GM23338 (cell line): ENCODE measurements at regions not wholly inside any gene's neighbourhood (a gene's known extent, or its start where the extent isn't known, plus 50 kb on each side); places are given as distances from the start of the nearest gene placed in this dataset.

Source experiments
- ATAC-seq: fragments of 200-7000 bp; cut with Tn5 transposase; 3 replicates; pipeline ENCODE4 v1.9.1; 2020
- DNase-seq: peaks from one replicate; pipeline ENCODE4 v3.0.0-alpha.2; 2015; ENCODE audit warnings: low spot score
- H2AFZ ChIP-seq: fragments of 200-600 bp; sonication (generic); 2 replicates; pipeline ENCODE4 v1.8.0; 2016; ENCODE audit warnings: antibody characterized with exemption, mild to moderate bottlenecking, moderate library complexity
- H3F3A ChIP-seq: fragments of 200-600 bp; sonication (generic); replicated peaks from 2 replicates; pipeline ENCODE4 v1.8.0; 2017; ENCODE audit warnings: antibody characterized with exemption, mixed run types, low read depth
- H3K27ac ChIP-seq: fragments of 200-600 bp; sonication (generic); 2 replicates; pipeline ENCODE4 v1.6.1; 2016; ENCODE audit warnings: low read depth
- H3K27me3 ChIP-seq: fragments of 200-600 bp; sonication (generic); 2 replicates; pipeline ENCODE4 v1.8.0; 2016; ENCODE audit warnings: mild to moderate bottlenecking, mixed run types, moderate library complexity; ENCODE audit not compliant: insufficient read depth
- H3K36me3 ChIP-seq: fragments of 200-600 bp; sonication (generic); 2 replicates; pipeline ENCODE4 v1.8.0; 2016; ENCODE audit warnings: mild to moderate bottlenecking; ENCODE audit not compliant: insufficient read depth
- H3K4me1 ChIP-seq: fragments of 200-600 bp; sonication (generic); 2 replicates; pipeline ENCODE4 v1.8.0; 2016; ENCODE audit warnings: mild to moderate bottlenecking, moderate library complexity; ENCODE audit not compliant: insufficient read depth
- H3K4me2 ChIP-seq: fragments of 200-600 bp; sonication (generic); 2 replicates; pipeline ENCODE4 v1.7.1; 2017; ENCODE audit warnings: mixed run types
- H3K4me3 ChIP-seq: fragments of 200-600 bp; sonication (generic); 2 replicates; pipeline ENCODE4 v1.6.1; 2016; ENCODE audit warnings: mixed run types
- H3K79me2 ChIP-seq: fragments of 200-600 bp; sonication (generic); replicated peaks from 2 replicates; pipeline ENCODE4 v1.8.0; 2017; ENCODE audit warnings: mild to moderate bottlenecking; ENCODE audit not compliant: insufficient read depth
- H3K9me2 ChIP-seq: fragments of 200-600 bp; sonication (generic); 2 replicates; pipeline ENCODE4 v1.8.0; 2017; ENCODE audit not compliant: insufficient read depth
- H4K20me1 ChIP-seq: fragments of 200-600 bp; sonication (generic); replicated peaks from 2 replicates; pipeline ENCODE4 v1.8.0; 2017; ENCODE audit warnings: mild to moderate bottlenecking; ENCODE audit not compliant: insufficient read depth
- H3K27ac Mint-ChIP-seq: 2 replicates; pipeline ENCODE4 v1.8.0; 2020; ENCODE audit warnings: inconsistent platforms, mild to moderate bottlenecking, moderate library complexity, mixed read lengths
- H3K27me3 Mint-ChIP-seq: 3 replicates; pipeline ENCODE4 v1.8.0; 2022; ENCODE audit warnings: low read depth, mild to moderate bottlenecking, moderate library complexity, mixed read lengths, inconsistent platforms; ENCODE audit not compliant: insufficient read depth, poor library complexity
- H3K36me3 Mint-ChIP-seq: 3 replicates; pipeline ENCODE4 v1.8.0; 2021; ENCODE audit warnings: low read depth, mild to moderate bottlenecking, inconsistent platforms, moderate library complexity, mixed read lengths
- H3K4me1 Mint-ChIP-seq: 3 replicates; pipeline ENCODE4 v1.8.0; 2020; ENCODE audit warnings: mild to moderate bottlenecking, inconsistent platforms, mixed read lengths
- H3K4me3 Mint-ChIP-seq: 3 replicates; pipeline ENCODE4 v1.8.0; 2021; ENCODE audit warnings: moderate library complexity, mild to moderate bottlenecking, inconsistent platforms, mixed read lengths
- H3K9me3 Mint-ChIP-seq: 3 replicates; pipeline ENCODE4 v1.8.0; 2020; ENCODE audit warnings: moderate library complexity, mild to moderate bottlenecking, inconsistent platforms, mixed read lengths
- CREB1 ChIP-seq: fragments of 250-450 bp; sonication (Bioruptor Pico); IDR thresholded peaks from 2 replicates; pipeline ENCODE4 v1.5.0; 2020; ENCODE audit warnings: low read depth, mild to moderate bottlenecking, moderate library complexity
- EZH2 ChIP-seq: fragments of 200-600 bp; sonication (generic); IDR thresholded peaks from one replicate; pipeline ENCODE4 v1.8.0; 2017; ENCODE audit warnings: antibody characterized with exemption, mild to moderate bottlenecking, low read depth; ENCODE audit not compliant: unreplicated experiment
- EZH2phosphoT487 ChIP-seq: fragments of 200-600 bp; sonication (generic); IDR thresholded peaks from one replicate; pipeline ENCODE4 v1.8.1; 2018; ENCODE audit warnings: antibody characterized with exemption; ENCODE audit not compliant: unreplicated experiment
- JUNB ChIP-seq: IDR thresholded peaks from one replicate; pipeline ENCODE4 v1.6.1; 2016; ENCODE audit warnings: antibody characterized with exemption; ENCODE audit not compliant: unreplicated experiment
- NANOG ChIP-seq: IDR thresholded peaks from 2 replicates; pipeline ENCODE4 v1.6.1; 2016; ENCODE audit warnings: antibody characterized with exemption, borderline replicate concordance
- POLR2AphosphoS5 ChIP-seq: IDR thresholded peaks from 2 replicates; pipeline ENCODE4 v1.6.1; 2016; ENCODE audit warnings: antibody characterized with exemption, low read depth
- STAT1 ChIP-seq: IDR thresholded peaks from one replicate; pipeline ENCODE4 v1.6.1; 2016; ENCODE audit warnings: antibody characterized with exemption; ENCODE audit not compliant: unreplicated experiment
- ZNF114 ChIP-seq: fragments of 250-450 bp; sonication (Bioruptor Pico); IDR thresholded peaks from 2 replicates; pipeline ENCODE4 v1.5.0; 2020; ENCODE audit warnings: mild to moderate bottlenecking, moderate library complexity
- ZNF331 ChIP-seq: fragments of 250-450 bp; sonication (Bioruptor Pico); IDR thresholded peaks from 2 replicates; pipeline ENCODE4 v1.5.0; 2020; ENCODE audit warnings: low read depth, mild to moderate bottlenecking, moderate library complexity
- TF ChIP-seq, protein P1 (sequence below): IDR thresholded peaks from one replicate; pipeline ENCODE4 v1.6.1; 2018; ENCODE audit warnings: antibody characterized with exemption; ENCODE audit not compliant: unreplicated experiment
- TF ChIP-seq, protein P2 (sequence below), 2 experiments: fragments of 200-600 bp in 1 of 2; sonication (generic) in 1 of 2; conservative IDR thresholded peaks; 2 replicates each; pipeline versions ENCODE4 v1.5.1 to v1.6.1; 2016 to 2017; ENCODE audit warnings: antibody characterized with exemption in 2 of 2, low read depth in 2 of 2, mild to moderate bottlenecking in 2 of 2, moderate library complexity in 1 of 2
- TF ChIP-seq, protein P3 (sequence below): IDR thresholded peaks from 2 replicates; pipeline ENCODE4 v1.6.1; 2016; ENCODE audit warnings: antibody characterized with exemption

DNA sequence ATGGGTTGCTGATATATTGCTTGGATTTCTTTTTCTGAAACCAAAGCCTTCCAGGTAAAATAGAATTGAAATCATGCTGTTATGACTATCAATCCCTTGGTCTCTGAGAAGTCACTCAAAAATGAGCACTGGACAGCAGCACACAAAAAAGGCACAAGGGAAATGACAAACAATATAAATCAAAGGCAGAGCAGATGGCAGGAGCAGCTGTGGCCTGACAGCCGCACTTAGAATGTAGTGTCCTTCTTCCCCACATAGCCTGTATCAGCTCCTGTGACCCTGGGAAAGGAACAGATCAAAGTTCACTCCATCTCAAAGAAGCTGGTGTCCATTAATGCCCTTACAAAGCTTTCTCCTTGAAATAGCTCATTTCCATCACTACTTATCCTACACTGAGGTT lies 326.7 kb downstream of the SUCLG1 start:
- Histone ChIP-seq H3K4me2 (no peak overlapping the region), H3K4me1 (no peaks in the 10 kb centered on the region), H3K27ac (no peak overlapping the region), H2AFZ (no peak overlapping the region), H4K20me1 (no peaks in the 10 kb centered on the region), H3K4me3 (no peak overlapping the region), H3K79me2 (no peaks in the 10 kb centered on the region), H3K9me2 (no peaks in the 10 kb centered on the region), H3K27me3 (no peaks in the 10 kb centered on the region), H3K36me3 (no peaks in the 10 kb centered on the region), H3F3A (no peaks in the 10 kb centered on the region)
- DNase-seq (no peak), ATAC-seq (no peak)
- Mint-ChIP-seq H3K9me3 (peaks cover 10% of the 10 kb centered on the region), H3K4me1 (no peaks in the 10 kb centered on the region), H3K27ac (no peak overlapping the region), H3K4me3 (no peak overlapping the region), H3K27me3 (peaks cover 2% of the 10 kb centered on the region), H3K36me3 (peaks cover 2% of the 10 kb centered on the region; the same call in 1 of the 3 replicates)
- TF ChIP-seq POLR2AphosphoS5 (no peak), EZH2phosphoT487 (no peak)
- TF ChIP-seq, protein P1, sequence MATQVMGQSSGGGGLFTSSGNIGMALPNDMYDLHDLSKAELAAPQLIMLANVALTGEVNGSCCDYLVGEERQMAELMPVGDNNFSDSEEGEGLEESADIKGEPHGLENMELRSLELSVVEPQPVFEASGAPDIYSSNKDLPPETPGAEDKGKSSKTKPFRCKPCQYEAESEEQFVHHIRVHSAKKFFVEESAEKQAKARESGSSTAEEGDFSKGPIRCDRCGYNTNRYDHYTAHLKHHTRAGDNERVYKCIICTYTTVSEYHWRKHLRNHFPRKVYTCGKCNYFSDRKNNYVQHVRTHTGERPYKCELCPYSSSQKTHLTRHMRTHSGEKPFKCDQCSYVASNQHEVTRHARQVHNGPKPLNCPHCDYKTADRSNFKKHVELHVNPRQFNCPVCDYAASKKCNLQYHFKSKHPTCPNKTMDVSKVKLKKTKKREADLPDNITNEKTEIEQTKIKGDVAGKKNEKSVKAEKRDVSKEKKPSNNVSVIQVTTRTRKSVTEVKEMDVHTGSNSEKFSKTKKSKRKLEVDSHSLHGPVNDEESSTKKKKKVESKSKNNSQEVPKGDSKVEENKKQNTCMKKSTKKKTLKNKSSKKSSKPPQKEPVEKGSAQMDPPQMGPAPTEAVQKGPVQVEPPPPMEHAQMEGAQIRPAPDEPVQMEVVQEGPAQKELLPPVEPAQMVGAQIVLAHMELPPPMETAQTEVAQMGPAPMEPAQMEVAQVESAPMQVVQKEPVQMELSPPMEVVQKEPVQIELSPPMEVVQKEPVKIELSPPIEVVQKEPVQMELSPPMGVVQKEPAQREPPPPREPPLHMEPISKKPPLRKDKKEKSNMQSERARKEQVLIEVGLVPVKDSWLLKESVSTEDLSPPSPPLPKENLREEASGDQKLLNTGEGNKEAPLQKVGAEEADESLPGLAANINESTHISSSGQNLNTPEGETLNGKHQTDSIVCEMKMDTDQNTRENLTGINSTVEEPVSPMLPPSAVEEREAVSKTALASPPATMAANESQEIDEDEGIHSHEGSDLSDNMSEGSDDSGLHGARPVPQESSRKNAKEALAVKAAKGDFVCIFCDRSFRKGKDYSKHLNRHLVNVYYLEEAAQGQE = no peak

DNA sequence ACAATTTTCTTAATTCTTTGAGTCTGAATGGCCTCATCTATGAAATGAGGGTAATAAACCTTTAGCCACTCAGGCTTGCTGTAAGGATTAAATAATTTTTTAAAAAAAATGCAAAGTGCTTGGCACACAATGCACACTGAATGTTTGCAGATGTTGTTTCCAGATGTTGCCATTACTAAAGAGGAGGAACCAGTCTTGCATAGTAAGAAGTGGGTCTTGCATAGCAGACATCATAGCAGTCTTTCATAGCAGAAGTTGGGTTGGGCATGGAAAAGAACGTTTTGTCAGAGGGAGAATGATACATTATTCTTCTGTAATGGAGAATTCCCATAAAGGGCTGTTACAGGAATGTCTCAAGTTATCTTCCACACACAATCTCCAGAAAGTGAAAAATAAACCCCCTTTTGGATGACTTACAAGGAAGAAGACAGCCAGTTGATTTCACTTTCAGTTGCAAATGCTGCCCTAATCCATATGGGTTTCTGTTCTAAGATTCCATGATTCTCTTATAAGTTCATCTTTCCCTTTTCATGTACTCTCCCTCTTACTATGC lies 327.7 kb downstream of the SUCLG1 start:
- H3K9me2 ChIP-seq = no peaks in the 10 kb centered on the region
- no peak overlapping the region for H3K27ac Mint-ChIP-seq
- H3K27me3 ChIP-seq = no peaks in the 10 kb centered on the region
- no peak overlapping the region for H3K27ac ChIP-seq
- H3K4me3 Mint-ChIP-seq = no peak overlapping the region
- H3K27me3 Mint-ChIP-seq = peaks cover 2% of the 10 kb centered on the region
- H3K9me3 Mint-ChIP-seq = peaks cover 12% of the 10 kb centered on the region
- no peak for DNase-seq
- ATAC-seq = no peak
- no peak overlapping the region for H2AFZ ChIP-seq
- H3F3A ChIP-seq = no peaks in the 10 kb centered on the region
- peaks cover 2% of the 10 kb centered on the region; the same call in 1 of the 3 replicates for H3K36me3 Mint-ChIP-seq
- H3K36me3 ChIP-seq = no peaks in the 10 kb centered on the region
- no peaks in the 10 kb centered on the region for H4K20me1 ChIP-seq
- no peaks in the 10 kb centered on the region for H3K79me2 ChIP-seq
- H3K4me3 ChIP-seq = no peak overlapping the region
- H3K4me1 Mint-ChIP-seq = no peaks in the 10 kb centered on the region
- H3K4me2 ChIP-seq = no peak overlapping the region
- H3K4me1 ChIP-seq = no peaks in the 10 kb centered on the region
- TF ChIP-seq, protein P2, sequence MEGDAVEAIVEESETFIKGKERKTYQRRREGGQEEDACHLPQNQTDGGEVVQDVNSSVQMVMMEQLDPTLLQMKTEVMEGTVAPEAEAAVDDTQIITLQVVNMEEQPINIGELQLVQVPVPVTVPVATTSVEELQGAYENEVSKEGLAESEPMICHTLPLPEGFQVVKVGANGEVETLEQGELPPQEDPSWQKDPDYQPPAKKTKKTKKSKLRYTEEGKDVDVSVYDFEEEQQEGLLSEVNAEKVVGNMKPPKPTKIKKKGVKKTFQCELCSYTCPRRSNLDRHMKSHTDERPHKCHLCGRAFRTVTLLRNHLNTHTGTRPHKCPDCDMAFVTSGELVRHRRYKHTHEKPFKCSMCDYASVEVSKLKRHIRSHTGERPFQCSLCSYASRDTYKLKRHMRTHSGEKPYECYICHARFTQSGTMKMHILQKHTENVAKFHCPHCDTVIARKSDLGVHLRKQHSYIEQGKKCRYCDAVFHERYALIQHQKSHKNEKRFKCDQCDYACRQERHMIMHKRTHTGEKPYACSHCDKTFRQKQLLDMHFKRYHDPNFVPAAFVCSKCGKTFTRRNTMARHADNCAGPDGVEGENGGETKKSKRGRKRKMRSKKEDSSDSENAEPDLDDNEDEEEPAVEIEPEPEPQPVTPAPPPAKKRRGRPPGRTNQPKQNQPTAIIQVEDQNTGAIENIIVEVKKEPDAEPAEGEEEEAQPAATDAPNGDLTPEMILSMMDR (conservative IDR thresholded peaks at IDR 0.05; ENCODE audit: low read depth in 2 of 2) = no peak
- TF ChIP-seq CREB1 (CRISPR knock-in tag) (no peak), POLR2AphosphoS5 (no peak), JUNB (no peak), ZNF331 (CRISPR knock-in tag) (no peak), EZH2 (no peak), ZNF114 (CRISPR knock-in tag) (no peak), STAT1 (no peak), NANOG (no peak), EZH2phosphoT487 (no peak)
- TF ChIP-seq, protein P3, sequence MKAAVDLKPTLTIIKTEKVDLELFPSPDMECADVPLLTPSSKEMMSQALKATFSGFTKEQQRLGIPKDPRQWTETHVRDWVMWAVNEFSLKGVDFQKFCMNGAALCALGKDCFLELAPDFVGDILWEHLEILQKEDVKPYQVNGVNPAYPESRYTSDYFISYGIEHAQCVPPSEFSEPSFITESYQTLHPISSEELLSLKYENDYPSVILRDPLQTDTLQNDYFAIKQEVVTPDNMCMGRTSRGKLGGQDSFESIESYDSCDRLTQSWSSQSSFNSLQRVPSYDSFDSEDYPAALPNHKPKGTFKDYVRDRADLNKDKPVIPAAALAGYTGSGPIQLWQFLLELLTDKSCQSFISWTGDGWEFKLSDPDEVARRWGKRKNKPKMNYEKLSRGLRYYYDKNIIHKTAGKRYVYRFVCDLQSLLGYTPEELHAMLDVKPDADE = no peak
- TF ChIP-seq, protein P1 = no peak
